HL-60 (cell line): ENCODE measurements at regions not wholly inside any gene's neighbourhood (a gene's known extent, or its start where the extent isn't known, plus 50 kb on each side); places are given as distances from the start of the nearest gene placed in this dataset.

Experiments used
- DNase-seq, 2 experiments: peaks; one replicate each; pipeline ENCODE4 v3.0.0-alpha.2; 2010 to 2020; ENCODE audit warnings: low read depth in 1 of 2, low spot score in 1 of 2
- H3K27ac ChIP-seq: fragments of 250-450 bp; sonication (Bioruptor Pico); replicated peaks from 2 replicates; pipeline ENCODE4 v1.5.1; 2020; ENCODE audit warnings: mild to moderate bottlenecking, moderate library complexity
- H3K27me3 ChIP-seq: fragments of 250-450 bp; sonication (Bioruptor Pico); 2 replicates; pipeline ENCODE4 v1.5.1; 2021; ENCODE audit warnings: mild to moderate bottlenecking, moderate library complexity; ENCODE audit not compliant: insufficient read depth, poor library complexity, severe bottlenecking
- H3K4me3 ChIP-seq: replicated peaks from 2 replicates; pipeline ENCODE4 v1.5.1; 2011; ENCODE audit warnings: mild to moderate bottlenecking, control low read depth, low read length; ENCODE audit not compliant: insufficient read depth
- GABPA ChIP-seq: IDR thresholded peaks from 2 replicates; pipeline ENCODE4 v1.6.1; 2012; ENCODE audit warnings: low read depth
- POLR2AphosphoS5 ChIP-seq: IDR thresholded peaks from 2 replicates; pipeline ENCODE4 v1.6.1; 2012; ENCODE audit warnings: low read depth
- REST ChIP-seq: IDR thresholded peaks from 2 replicates; pipeline ENCODE4 v1.6.1; 2012; ENCODE audit warnings: low read depth; ENCODE audit not compliant: insufficient replicate concordance
- SPI1 ChIP-seq: IDR thresholded peaks from 2 replicates; pipeline ENCODE4 v1.6.1; 2012; ENCODE audit warnings: low read depth, mild to moderate bottlenecking, borderline replicate concordance
- TF ChIP-seq, protein P1 (sequence below): IDR thresholded peaks from one replicate; pipeline ENCODE4 v1.5.1; 2011; ENCODE audit warnings: low read length, control low read depth, inconsistent platforms; ENCODE audit not compliant: insufficient read depth

GRCh38 chr16:25488435-25488834, 203.3 kb upstream of the HS3ST4 start:
- Histone ChIP-seq H3K27ac (no peak overlapping the region), H3K27me3 (no peaks in the 10 kb centered on the region), H3K4me3 (no peak overlapping the region)
- no peak for DNase-seq
- TF ChIP-seq REST (no peak), POLR2AphosphoS5 (no peak), GABPA (no peak), SPI1 (no peak)
- TF ChIP-seq, protein P1, sequence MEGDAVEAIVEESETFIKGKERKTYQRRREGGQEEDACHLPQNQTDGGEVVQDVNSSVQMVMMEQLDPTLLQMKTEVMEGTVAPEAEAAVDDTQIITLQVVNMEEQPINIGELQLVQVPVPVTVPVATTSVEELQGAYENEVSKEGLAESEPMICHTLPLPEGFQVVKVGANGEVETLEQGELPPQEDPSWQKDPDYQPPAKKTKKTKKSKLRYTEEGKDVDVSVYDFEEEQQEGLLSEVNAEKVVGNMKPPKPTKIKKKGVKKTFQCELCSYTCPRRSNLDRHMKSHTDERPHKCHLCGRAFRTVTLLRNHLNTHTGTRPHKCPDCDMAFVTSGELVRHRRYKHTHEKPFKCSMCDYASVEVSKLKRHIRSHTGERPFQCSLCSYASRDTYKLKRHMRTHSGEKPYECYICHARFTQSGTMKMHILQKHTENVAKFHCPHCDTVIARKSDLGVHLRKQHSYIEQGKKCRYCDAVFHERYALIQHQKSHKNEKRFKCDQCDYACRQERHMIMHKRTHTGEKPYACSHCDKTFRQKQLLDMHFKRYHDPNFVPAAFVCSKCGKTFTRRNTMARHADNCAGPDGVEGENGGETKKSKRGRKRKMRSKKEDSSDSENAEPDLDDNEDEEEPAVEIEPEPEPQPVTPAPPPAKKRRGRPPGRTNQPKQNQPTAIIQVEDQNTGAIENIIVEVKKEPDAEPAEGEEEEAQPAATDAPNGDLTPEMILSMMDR: no peak

- no peak overlapping the region for H3K4me3 ChIP-seq
- H3K27me3 ChIP-seq: no peaks in the 10 kb centered on the region
- DNase-seq: no peak
- no peak overlapping the region for H3K27ac ChIP-seq
- TF ChIP-seq REST (no peak), GABPA (no peak), POLR2AphosphoS5 (no peak), SPI1 (no peak)
- TF ChIP-seq, protein P1: no peak
These were observed 203.9 kb upstream of the HS3ST4 start for GRCh38 chr16:25487888-25488287.

DNA sequence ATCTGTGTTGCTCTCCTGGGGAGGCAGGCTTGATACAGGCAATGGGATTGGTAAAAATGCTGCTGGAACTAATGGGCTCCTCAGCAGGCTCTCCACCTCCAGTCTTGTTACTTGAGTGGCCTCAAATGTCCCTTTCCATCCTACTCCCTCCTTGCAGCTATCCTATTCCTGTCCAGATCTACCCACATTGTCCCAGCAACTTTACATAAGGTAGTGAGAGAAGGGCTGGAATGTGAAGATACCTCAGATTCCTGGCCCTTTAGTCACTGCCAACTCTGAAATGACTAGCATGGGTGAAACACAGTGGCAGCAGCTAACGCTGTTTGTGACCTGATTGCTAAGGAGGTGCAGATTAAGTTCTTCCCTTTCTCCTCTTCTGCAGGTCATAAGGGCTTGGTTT, 210.1 kb upstream of the HS3ST4 start:
- DNase-seq: no peak
- no peak for TF ChIP-seq REST
- TF ChIP-seq SPI1: no peak
- TF ChIP-seq, protein P1: no peak
- no peak for TF ChIP-seq GABPA
- no peak for TF ChIP-seq POLR2AphosphoS5
- Histone ChIP-seq H3K27me3 (no peaks in the 10 kb centered on the region), H3K27ac (no peak overlapping the region), H3K4me3 (no peak overlapping the region)
